SK-N-SH (cell line): ENCODE measurements at regions not wholly inside any gene's neighbourhood (a gene's known extent, or its start where the extent isn't known, plus 50 kb on each side); places are given as distances from the start of the nearest gene placed in this dataset.

ENCODE experiments used
- CTCF ChIA-PET: fragments of 300-600, 350-600 bp; formaldehyde crosslinking; extraction: SDS; loops from one replicate; lab custom pipeline; 2021; lab: Yijun Ruan, JAX
- POLR2A ChIA-PET: fragments of 350-600 bp; sonication (Branson Sonifier 250); formaldehyde crosslinking; extraction: SDS; loops from one replicate; lab custom pipeline; 2020; ENCODE audit warnings: antibody characterized with exemption, inconsistent platforms; lab: Yijun Ruan, JAX
- DNase-seq: peaks from one replicate; pipeline ENCODE4 v3.0.0; 2012
- H2AFZ ChIP-seq: fragments of 200-600 bp; sonication (generic); 2 replicates; pipeline ENCODE4 v1.8.1; 2016; ENCODE audit warnings: antibody characterized with exemption, mild to moderate bottlenecking, low read depth
- H3F3A ChIP-seq: fragments of 200-600 bp; sonication (generic); replicated peaks from 2 replicates; pipeline ENCODE3; 2016; ENCODE audit warnings: antibody characterized with exemption, mild to moderate bottlenecking; ENCODE audit not compliant: insufficient read depth
- H3K27ac ChIP-seq, 2 experiments: fragments of 200-500 bp in 1 of 2; fragments of 200-600 bp in 1 of 2; sonication (Bioruptor generic) in 1 of 2; sonication (generic), shearing (Covaris generic) in 1 of 2; 2 replicates each; pipeline versions ENCODE4 v1.5.1 to v1.6.1; 2014 to 2016; ENCODE audit warnings: low read depth in 2 of 2, inconsistent platforms in 1 of 2, low read length in 1 of 2, mild to moderate bottlenecking in 1 of 2, mixed read lengths in 1 of 2
- H3K27me3 ChIP-seq: fragments of 200-600 bp; sonication (generic), shearing (Covaris generic); 2 replicates; pipeline ENCODE4 v1.6.1; 2016; ENCODE audit warnings: mixed run types; ENCODE audit not compliant: insufficient read depth
- H3K36me3 ChIP-seq, 2 experiments: fragments of 200-500 bp in 1 of 2; fragments of 200-600 bp in 1 of 2; sonication (Bioruptor generic) in 1 of 2; sonication (generic) in 1 of 2; replicated peaks in 1 of 2; 2 replicates each; pipeline versions ENCODE3 to v1.5.1; 2014 to 2016; ENCODE audit warnings: low read length in 1 of 2, mild to moderate bottlenecking in 1 of 2; ENCODE audit not compliant: insufficient read depth in 2 of 2, control insufficient read depth in 1 of 2
- H3K4me1 ChIP-seq, 2 experiments: fragments of 200-500 bp in 1 of 2; fragments of 200-600 bp in 1 of 2; sonication (Bioruptor generic) in 1 of 2; sonication (generic), shearing (Covaris generic) in 1 of 2; 2 replicates each; pipeline versions ENCODE4 v1.5.1 to v1.6.1; 2014 to 2016; ENCODE audit warnings: low read depth in 1 of 2, low read length in 1 of 2, mixed run types in 1 of 2; ENCODE audit not compliant: insufficient read depth in 2 of 2, control insufficient read depth in 1 of 2
- H3K4me2 ChIP-seq: fragments of 200-600 bp; sonication (generic), shearing (Covaris generic); 2 replicates; pipeline ENCODE4 v1.6.1; 2017; ENCODE audit warnings: mixed run types
- H3K4me3 ChIP-seq, 2 experiments: fragments of 200-500 bp in 1 of 2; fragments of 200-600 bp in 1 of 2; sonication (Bioruptor generic) in 1 of 2; sonication (generic), shearing (Covaris generic) in 1 of 2; 2 replicates each; pipeline versions ENCODE4 v1.5.1 to v1.8.1; 2014 to 2016; ENCODE audit warnings: low read depth in 2 of 2, inconsistent platforms in 1 of 2, low read length in 1 of 2, mild to moderate bottlenecking in 1 of 2, mixed read lengths in 1 of 2, moderate library complexity in 1 of 2
- H3K79me2 ChIP-seq: fragments of 200-600 bp; sonication (generic); 2 replicates; pipeline ENCODE4 v1.8.1; 2017; ENCODE audit warnings: mild to moderate bottlenecking; ENCODE audit not compliant: insufficient read depth
- H3K9ac ChIP-seq: fragments of 200-600 bp; sonication (generic); 2 replicates; pipeline ENCODE4 v1.6.1; 2017; ENCODE audit warnings: mixed run types
- H3K9me2 ChIP-seq: fragments of 200-600 bp; sonication (generic); 2 replicates; pipeline ENCODE4 v1.6.1; 2017; ENCODE audit warnings: mixed run types
- H3K9me3 ChIP-seq: fragments of 200-600 bp; sonication (generic); 2 replicates; pipeline ENCODE4 v1.6.1; 2017; ENCODE audit warnings: mixed run types, mild to moderate bottlenecking, moderate library complexity
- H4K20me1 ChIP-seq: fragments of 200-600 bp; sonication (generic); 2 replicates; pipeline ENCODE4 v1.6.1; 2017; ENCODE audit warnings: mild to moderate bottlenecking, mixed run types; ENCODE audit not compliant: insufficient read depth
- CTCF ChIP-seq: fragments of 200-600 bp; sonication (generic); IDR thresholded peaks from 2 replicates; pipeline ENCODE4 v1.6.1; 2017; ENCODE audit warnings: antibody characterized with exemption, mild to moderate bottlenecking, moderate library complexity
- EP300 ChIP-seq, 2 experiments: IDR thresholded peaks; 2 replicates each; pipeline versions ENCODE4 v1.4.0 to v1.6.1; 2012; ENCODE audit warnings: borderline replicate concordance in 1 of 2, low read depth in 1 of 2, low read length in 1 of 2
- EZH2phosphoT487 ChIP-seq: fragments of 200-600 bp; sonication (generic); IDR thresholded peaks from 2 replicates; pipeline ENCODE4 v1.6.1; 2017; ENCODE audit warnings: low read depth, mixed run types, mild to moderate bottlenecking, antibody characterized with exemption, moderate library complexity, borderline replicate concordance
- FOXJ3 ChIP-seq: sonication (generic); formaldehyde crosslinking; IDR thresholded peaks from 2 replicates; pipeline ENCODE4 v1.5.1; 2020; ENCODE audit warnings: mild to moderate bottlenecking, missing genetic modification reagents
- MEF2A ChIP-seq: IDR thresholded peaks from 2 replicates; pipeline ENCODE4 v1.4.0; 2012; ENCODE audit warnings: low read depth, borderline replicate concordance
- MXI1 ChIP-seq: IDR thresholded peaks from 2 replicates; pipeline ENCODE4 v1.6.1; 2012; ENCODE audit warnings: mild to moderate bottlenecking, low read depth, low read length, improper control_type of control experiment
- SIN3A ChIP-seq: IDR thresholded peaks from 2 replicates; pipeline ENCODE4 v1.6.1; 2012; ENCODE audit warnings: low read depth, mild to moderate bottlenecking, low read length, moderate library complexity, borderline replicate concordance
- TAF1 ChIP-seq: IDR thresholded peaks from 2 replicates; pipeline ENCODE4 v1.6.1; 2012; ENCODE audit warnings: low read depth, mild to moderate bottlenecking, low read length, moderate library complexity, borderline replicate concordance
- TCF12 ChIP-seq: IDR thresholded peaks from 2 replicates; pipeline ENCODE4 v1.4.0; 2012
- USF1 ChIP-seq: IDR thresholded peaks from 2 replicates; pipeline ENCODE4 v1.4.0; 2012; ENCODE audit warnings: low read depth, borderline replicate concordance
- ZBTB33 ChIP-seq: IDR thresholded peaks from 2 replicates; pipeline ENCODE4 v1.4.0; 2012; ENCODE audit warnings: low read depth, borderline replicate concordance
- WGBS: methylation state at CpG from one replicate; pipeline ENCODE4 v1.1.6; 2017; ENCODE audit warnings: low lambda C conversion rate; 5-methylcytosine and 5-hydroxymethylcytosine counted together

- no peak for TF ChIP-seq MEF2A
- TF ChIP-seq TAF1: no peak
- TF ChIP-seq MXI1: no peak
- TF ChIP-seq EZH2phosphoT487: no peak
- TF ChIP-seq ZBTB33: no peak
- TF ChIP-seq FOXJ3: no peak
- no peak for TF ChIP-seq EP300 (IDR thresholded peaks at IDR 0.05; ENCODE audit: borderline replicate concordance in 1 of 2, low read depth in 1 of 2, low read length in 1 of 2)
- TF ChIP-seq, all 33 proteins: peak for 0
These were observed 1523.9 kb downstream of the RPA4 start (continued) for GRCh38 chrX:98407584-98407983.

- CTCF ChIA-PET: no interaction called here
- POLR2A ChIA-PET: no interaction called here
- no peaks in the 10 kb centered on the region for H3K36me3 ChIP-seq
- no peak overlapping the region for H3K9ac ChIP-seq
- H2AFZ ChIP-seq: no peak overlapping the region
- no peak for TF ChIP-seq USF1
- TF ChIP-seq SIN3A: no peak
- TF ChIP-seq ZBTB33: no peak
- TF ChIP-seq TCF12: no peak
- no peak for TF ChIP-seq CTCF
- no peak for TF ChIP-seq EP300 (IDR thresholded peaks at IDR 0.05; ENCODE audit: borderline replicate concordance in 1 of 2, low read depth in 1 of 2, low read length in 1 of 2)
- no peak for TF ChIP-seq FOXJ3
- H3K79me2 ChIP-seq: no peaks in the 10 kb centered on the region
- DNase-seq: no peak
- H4K20me1 ChIP-seq: no peaks in the 10 kb centered on the region
- no peaks in the 10 kb centered on the region for H3F3A ChIP-seq
- no peaks in the 10 kb centered on the region for H3K9me3 ChIP-seq
- 10% methylated on average over 2 of the region's 2 CpGs for WGBS
- no peaks in the 10 kb centered on the region for H3K9me2 ChIP-seq
- no peak overlapping the region for H3K4me2 ChIP-seq
- H3K27me3 ChIP-seq: no peaks in the 10 kb centered on the region
- no peak overlapping the region for H3K4me3 ChIP-seq
- H3K4me1 ChIP-seq: no peaks in the 10 kb centered on the region
- no peak overlapping the region for H3K27ac ChIP-seq
These were observed 1526.2 kb downstream of the RPA4 start for GRCh38 chrX:98409867-98410266.
